Karpas-422 (cell line): ENCODE measurements at regions not wholly inside any gene's neighbourhood (a gene's known extent, or its start where the extent isn't known, plus 50 kb on each side); places are given as distances from the start of the nearest gene placed in this dataset.

Source experiments
- DNase-seq: peaks from one replicate; pipeline ENCODE4 v3.0.0-alpha.2; 2015
- H2AFZ ChIP-seq: fragments of 200-600 bp; sonication (generic); 2 replicates; pipeline ENCODE4 v1.6.1; 2014; ENCODE audit warnings: antibody characterized with exemption, low read length, mixed read lengths
- H3K27ac ChIP-seq: fragments of 200-600 bp; sonication (generic); 2 replicates; pipeline ENCODE4 v1.5.1; 2014; ENCODE audit warnings: mild to moderate bottlenecking, low read length, moderate library complexity
- H3K27me3 ChIP-seq: fragments of 200-600 bp; sonication (generic); 2 replicates; pipeline ENCODE4 v1.6.1; 2014; ENCODE audit warnings: low read length, mixed read lengths
- H3K36me3 ChIP-seq: fragments of 200-600 bp; sonication (generic); 2 replicates; pipeline ENCODE4 v1.6.1; 2014; ENCODE audit warnings: low read length, mixed read lengths; ENCODE audit not compliant: insufficient read depth
- H3K4me1 ChIP-seq: fragments of 200-600 bp; sonication (generic); 2 replicates; pipeline ENCODE4 v1.6.1; 2014; ENCODE audit warnings: mild to moderate bottlenecking, low read length, mixed read lengths
- H3K4me2 ChIP-seq: fragments of 200-600 bp; sonication (generic); 2 replicates; pipeline ENCODE4 v1.6.1; 2014; ENCODE audit warnings: low read length, low read depth, mild to moderate bottlenecking; ENCODE audit not compliant: poor library complexity, severe bottlenecking
- H3K4me3 ChIP-seq: fragments of 200-600 bp; sonication (generic); 2 replicates; pipeline ENCODE4 v1.5.1; 2014; ENCODE audit warnings: mild to moderate bottlenecking, antibody characterized with exemption, low read length, mixed read lengths
- H3K79me2 ChIP-seq: fragments of 200-600 bp; sonication (generic); 2 replicates; pipeline ENCODE4 v1.6.1; 2014; ENCODE audit warnings: mild to moderate bottlenecking, low read length, mixed read lengths
- H3K9ac ChIP-seq: fragments of 200-600 bp; sonication (generic); 2 replicates; pipeline ENCODE4 v1.6.0; 2014; ENCODE audit warnings: low read length
- H3K9me2 ChIP-seq: fragments of 200-600 bp; sonication (generic), shearing (Covaris generic); replicated peaks from 2 replicates; pipeline ENCODE4 v1.6.0; 2014; ENCODE audit warnings: mild to moderate bottlenecking, low read length, moderate library complexity; ENCODE audit not compliant: insufficient read depth
- H3K9me3 ChIP-seq: fragments of 300-700, 200-600 bp; sonication (generic); 2 replicates; pipeline ENCODE4 v1.6.1; 2014; ENCODE audit warnings: low read length, mixed read lengths
- H4K20me1 ChIP-seq: fragments of 200-600 bp; sonication (generic); 2 replicates; pipeline ENCODE4 v1.6.1; 2014; ENCODE audit warnings: mild to moderate bottlenecking, antibody characterized with exemption, low read length, low read depth; ENCODE audit not compliant: insufficient read depth

DNA sequence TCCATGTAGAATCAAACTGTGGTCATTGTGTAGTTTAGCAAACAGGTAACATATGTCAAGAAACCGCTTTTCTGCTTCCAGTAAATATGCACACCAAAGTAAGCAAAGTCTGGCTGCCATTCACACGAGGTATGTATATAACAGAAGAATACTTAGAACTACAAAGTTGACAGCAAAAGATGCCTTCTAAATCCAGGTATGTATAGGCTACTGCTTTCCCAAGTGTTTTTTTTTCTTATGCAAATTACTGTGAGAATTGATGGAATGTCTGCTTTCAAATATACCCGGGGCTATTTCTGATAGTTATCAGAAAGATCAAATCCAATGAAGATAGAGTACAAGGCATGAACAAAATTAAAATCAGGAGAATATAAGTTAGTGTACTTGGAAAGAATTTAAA, 229.2 kb downstream of the HACE1 start:
- H3K4me2 ChIP-seq = no peak overlapping the region
- no peaks in the 10 kb centered on the region for H3K9me3 ChIP-seq
- H3K9ac ChIP-seq = no peak overlapping the region
- no peaks in the 10 kb centered on the region for H3K79me2 ChIP-seq
- no peaks in the 10 kb centered on the region for H4K20me1 ChIP-seq
- no peaks in the 10 kb centered on the region for H3K27me3 ChIP-seq
- no peaks in the 10 kb centered on the region for H3K4me1 ChIP-seq
- H3K4me3 ChIP-seq = no peak overlapping the region
- no peaks in the 10 kb centered on the region for H3K9me2 ChIP-seq
- H2AFZ ChIP-seq = no peak overlapping the region
- no peak overlapping the region for H3K27ac ChIP-seq
- no peaks in the 10 kb centered on the region for H3K36me3 ChIP-seq
- no peak for DNase-seq

GRCh38 chr6:104629826-104630225, 229.9 kb downstream of the HACE1 start:
- H3K9me3 ChIP-seq = no peaks in the 10 kb centered on the region
- no peak overlapping the region for H3K9ac ChIP-seq
- no peaks in the 10 kb centered on the region for H4K20me1 ChIP-seq
- H2AFZ ChIP-seq = no peak overlapping the region
- no peak overlapping the region for H3K27ac ChIP-seq
- no peaks in the 10 kb centered on the region for H3K9me2 ChIP-seq
- no peaks in the 10 kb centered on the region for H3K79me2 ChIP-seq
- no peaks in the 10 kb centered on the region for H3K27me3 ChIP-seq
- H3K36me3 ChIP-seq = no peaks in the 10 kb centered on the region
- H3K4me1 ChIP-seq = no peaks in the 10 kb centered on the region
- no peak overlapping the region for H3K4me3 ChIP-seq
- no peak overlapping the region for H3K4me2 ChIP-seq
- DNase-seq = no peak

- H3K9me2 ChIP-seq = no peaks in the 10 kb centered on the region
- no peak for DNase-seq
- H4K20me1 ChIP-seq = no peaks in the 10 kb centered on the region
- no peak overlapping the region for H2AFZ ChIP-seq
- H3K9ac ChIP-seq = no peak overlapping the region
- no peak overlapping the region for H3K4me2 ChIP-seq
- no peak overlapping the region for H3K27ac ChIP-seq
- no peaks in the 10 kb centered on the region for H3K27me3 ChIP-seq
- no peaks in the 10 kb centered on the region for H3K79me2 ChIP-seq
- no peaks in the 10 kb centered on the region for H3K36me3 ChIP-seq
- H3K9me3 ChIP-seq = no peaks in the 10 kb centered on the region
- no peaks in the 10 kb centered on the region for H3K4me1 ChIP-seq
- no peak overlapping the region for H3K4me3 ChIP-seq
These were observed 234.2 kb downstream of the HACE1 start for GRCh38 chr6:104625536-104625935.

DNA sequence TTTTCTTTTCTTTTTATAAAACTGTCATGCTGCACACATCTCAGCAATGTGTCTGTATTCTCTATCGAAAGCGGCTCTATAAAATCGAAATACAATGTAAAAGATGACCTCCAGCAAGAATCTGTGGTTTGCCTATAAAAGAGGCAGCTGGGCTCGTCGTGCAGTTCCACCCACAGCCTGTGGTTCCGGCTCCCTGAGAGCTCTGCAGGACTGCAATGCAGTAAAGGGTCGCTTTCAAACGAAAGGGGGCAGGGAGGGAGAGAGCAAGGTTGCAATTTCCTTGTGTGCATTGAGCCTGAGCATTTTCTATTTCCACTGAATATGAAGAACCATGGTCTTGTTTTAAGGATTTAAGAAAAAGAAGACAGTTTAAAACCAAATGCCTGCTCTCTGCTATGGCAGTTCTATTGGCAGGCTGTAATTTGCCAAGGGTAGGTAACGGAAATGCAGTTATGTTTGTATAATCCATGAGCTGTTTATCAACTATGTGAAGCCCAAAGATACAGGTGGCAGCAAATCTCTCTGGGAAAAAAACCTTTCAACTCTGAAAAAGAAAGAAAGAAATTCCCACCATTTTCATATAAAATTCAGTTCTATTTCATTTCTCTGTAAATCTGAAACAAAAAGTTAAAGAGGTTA, 236.5 kb downstream of the HACE1 start:
- Histone ChIP-seq H3K36me3 (no peaks in the 10 kb centered on the region), H2AFZ (no peak overlapping the region), H3K9me2 (no peaks in the 10 kb centered on the region), H3K4me1 (no peaks in the 10 kb centered on the region), H3K27ac (no peak overlapping the region), H3K4me3 (no peak overlapping the region), H4K20me1 (no peaks in the 10 kb centered on the region), H3K79me2 (no peaks in the 10 kb centered on the region), H3K27me3 (no peaks in the 10 kb centered on the region), H3K4me2 (no peak overlapping the region), H3K9me3 (no peaks in the 10 kb centered on the region), H3K9ac (no peak overlapping the region)
- no peak for DNase-seq

DNA sequence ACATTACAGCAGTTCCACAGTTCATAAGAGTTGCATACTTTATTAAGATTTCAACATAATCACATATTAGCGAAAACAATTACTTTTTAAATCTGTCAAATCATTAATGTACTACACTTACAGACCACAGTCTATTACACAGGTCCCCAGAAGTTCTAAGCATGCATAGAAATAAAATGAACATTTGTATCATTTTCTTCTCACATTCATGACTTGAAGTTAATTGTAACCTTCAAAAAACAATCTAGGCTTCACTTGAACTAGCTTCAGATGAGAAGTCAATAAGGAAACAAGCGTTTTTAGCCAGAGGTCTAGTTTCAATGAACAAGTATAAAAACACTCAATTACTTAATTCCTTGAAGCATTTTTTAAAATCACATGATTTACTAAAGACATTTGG, 238.3 kb downstream of the HACE1 start:
- Histone ChIP-seq H2AFZ (no peak overlapping the region), H3K9ac (no peak overlapping the region), H4K20me1 (no peaks in the 10 kb centered on the region), H3K4me3 (no peak overlapping the region), H3K79me2 (no peaks in the 10 kb centered on the region), H3K9me2 (no peaks in the 10 kb centered on the region), H3K4me1 (no peaks in the 10 kb centered on the region), H3K9me3 (no peaks in the 10 kb centered on the region), H3K4me2 (no peak overlapping the region), H3K27ac (no peak overlapping the region), H3K36me3 (no peaks in the 10 kb centered on the region), H3K27me3 (no peaks in the 10 kb centered on the region)
- DNase-seq = no peak

- no peaks in the 10 kb centered on the region for H3K27me3 ChIP-seq
- H2AFZ ChIP-seq = no peak overlapping the region
- no peak overlapping the region for H3K4me3 ChIP-seq
- no peak for DNase-seq
- H3K27ac ChIP-seq = no peak overlapping the region
- H3K9ac ChIP-seq = no peak overlapping the region
- no peaks in the 10 kb centered on the region for H3K4me1 ChIP-seq
- no peaks in the 10 kb centered on the region for H3K9me3 ChIP-seq
- no peaks in the 10 kb centered on the region for H4K20me1 ChIP-seq
- H3K36me3 ChIP-seq = no peaks in the 10 kb centered on the region
- no peaks in the 10 kb centered on the region for H3K9me2 ChIP-seq
- no peak overlapping the region for H3K4me2 ChIP-seq
- H3K79me2 ChIP-seq = no peaks in the 10 kb centered on the region
These were observed 242.1 kb downstream of the HACE1 start for GRCh38 chr6:104617591-104617990.

DNA sequence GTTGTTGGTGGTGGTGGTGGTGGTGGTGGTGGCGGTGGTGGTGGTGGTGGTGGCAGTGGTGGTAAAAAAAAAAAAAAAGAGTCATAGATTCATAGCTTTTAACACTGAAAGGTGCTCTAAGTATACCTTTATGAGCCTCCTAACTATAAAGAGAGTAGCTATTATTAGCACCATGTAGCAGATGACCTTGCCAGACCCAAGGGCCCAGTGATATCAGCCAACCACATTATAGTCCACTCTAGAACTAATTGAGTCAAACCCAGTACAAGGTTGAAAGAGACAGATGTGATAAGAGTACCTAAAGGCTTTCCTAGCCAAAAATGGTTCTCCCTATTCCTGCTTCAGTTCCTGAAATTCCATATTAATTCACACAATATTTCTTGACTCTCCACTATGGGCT, 245.3 kb downstream of the HACE1 start:
- no peaks in the 10 kb centered on the region for H3K79me2 ChIP-seq
- H3K9ac ChIP-seq = no peak overlapping the region
- no peaks in the 10 kb centered on the region for H3K27me3 ChIP-seq
- no peak overlapping the region for H2AFZ ChIP-seq
- no peak for DNase-seq
- H4K20me1 ChIP-seq = no peaks in the 10 kb centered on the region
- H3K4me2 ChIP-seq = no peak overlapping the region
- no peaks in the 10 kb centered on the region for H3K9me3 ChIP-seq
- H3K4me3 ChIP-seq = no peak overlapping the region
- H3K36me3 ChIP-seq = no peaks in the 10 kb centered on the region
- no peak overlapping the region for H3K27ac ChIP-seq
- no peaks in the 10 kb centered on the region for H3K4me1 ChIP-seq
- H3K9me2 ChIP-seq = no peaks in the 10 kb centered on the region

DNA sequence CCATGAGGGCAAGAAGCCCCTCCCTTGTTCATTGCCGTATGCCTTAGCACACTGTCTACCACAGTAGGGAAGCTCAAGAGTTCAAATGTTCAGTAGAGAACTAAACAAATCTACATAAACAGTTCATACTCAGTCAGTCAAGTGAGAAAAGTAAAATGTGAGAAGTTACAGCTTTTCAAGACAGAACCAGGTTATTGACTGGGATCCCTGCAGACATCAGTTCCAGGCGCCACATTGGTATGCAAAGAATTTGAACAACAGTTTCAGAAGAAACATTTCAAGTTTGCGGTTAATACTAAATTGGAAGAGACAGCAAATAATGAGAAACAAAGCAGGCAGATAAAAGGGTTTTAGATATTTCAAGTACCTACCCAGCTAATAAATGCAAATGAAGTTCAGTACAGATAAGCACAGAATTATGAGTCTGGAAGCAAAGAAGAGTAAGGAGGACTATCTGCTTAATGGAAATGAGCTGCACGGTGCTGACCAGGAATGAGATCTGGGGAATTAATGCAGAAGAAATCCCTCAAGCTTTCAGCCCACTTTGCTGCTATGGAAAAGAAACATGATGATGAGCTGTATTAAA, 246.2 kb downstream of the HACE1 start:
- no peaks in the 10 kb centered on the region for H3K36me3 ChIP-seq
- H4K20me1 ChIP-seq = no peaks in the 10 kb centered on the region
- no peak overlapping the region for H3K4me2 ChIP-seq
- H3K27ac ChIP-seq = no peak overlapping the region
- no peak for DNase-seq
- H3K4me3 ChIP-seq = no peak overlapping the region
- no peaks in the 10 kb centered on the region for H3K9me2 ChIP-seq
- H3K27me3 ChIP-seq = no peaks in the 10 kb centered on the region
- no peaks in the 10 kb centered on the region for H3K79me2 ChIP-seq
- H2AFZ ChIP-seq = no peak overlapping the region
- H3K9me3 ChIP-seq = no peaks in the 10 kb centered on the region
- no peak overlapping the region for H3K9ac ChIP-seq
- no peaks in the 10 kb centered on the region for H3K4me1 ChIP-seq
